ENCODE measurements at regions not wholly inside any gene's neighbourhood (a gene's known extent, or its start where the extent isn't known, plus 50 kb on each side); places are given as distances from the start of the nearest gene placed in this dataset.

GRCh38 chr9:120107138-120107537 lies 472.8 kb downstream of the CDK5RAP2 start:
- no peak for DNase-seq

DNA sequence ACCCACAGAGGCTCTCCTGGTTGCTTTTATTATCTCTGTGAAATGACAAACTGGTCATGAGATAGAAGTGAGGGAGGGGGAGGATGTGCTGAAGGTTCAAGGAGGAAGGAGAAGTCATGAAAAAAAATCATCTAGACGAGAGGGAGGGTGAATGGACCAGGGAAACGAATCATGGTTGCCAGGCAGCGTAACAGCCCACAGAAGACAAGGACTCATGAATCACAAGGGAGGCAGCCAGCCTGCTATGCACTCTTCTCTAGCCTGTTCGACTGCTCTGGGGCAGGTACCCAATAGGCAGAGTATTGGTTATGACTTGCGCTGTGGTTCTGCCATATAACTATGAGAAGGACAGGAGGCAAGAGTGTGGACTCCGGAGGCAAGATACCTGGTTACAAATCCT lies 475.2 kb downstream of the CDK5RAP2 start:
- DNase-seq: no peak

- no peak for DNase-seq
Measured at GRCh38 chr9:120100595-120100994, 479.4 kb downstream of the CDK5RAP2 start.

DNA sequence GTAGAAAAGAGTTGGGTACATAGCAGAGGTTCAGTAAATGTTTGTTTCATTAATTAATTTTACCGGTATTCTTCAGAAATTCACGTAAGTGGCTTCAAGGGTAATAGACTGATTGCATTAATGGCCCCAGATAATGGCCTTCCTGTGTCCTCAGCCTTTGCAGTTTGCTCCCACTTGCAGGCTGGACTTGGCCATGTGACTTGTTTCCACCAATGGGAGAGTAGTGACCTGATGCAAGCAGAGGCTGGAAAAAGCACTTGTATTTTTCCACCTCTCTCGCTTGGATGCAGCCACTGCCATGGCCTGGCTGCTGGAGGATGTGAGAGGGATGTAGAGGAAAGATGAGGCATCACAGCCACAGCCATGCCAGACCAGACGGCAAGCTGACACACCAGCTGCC lies 480.9 kb downstream of the CDK5RAP2 start:
- no peak for DNase-seq

DNA sequence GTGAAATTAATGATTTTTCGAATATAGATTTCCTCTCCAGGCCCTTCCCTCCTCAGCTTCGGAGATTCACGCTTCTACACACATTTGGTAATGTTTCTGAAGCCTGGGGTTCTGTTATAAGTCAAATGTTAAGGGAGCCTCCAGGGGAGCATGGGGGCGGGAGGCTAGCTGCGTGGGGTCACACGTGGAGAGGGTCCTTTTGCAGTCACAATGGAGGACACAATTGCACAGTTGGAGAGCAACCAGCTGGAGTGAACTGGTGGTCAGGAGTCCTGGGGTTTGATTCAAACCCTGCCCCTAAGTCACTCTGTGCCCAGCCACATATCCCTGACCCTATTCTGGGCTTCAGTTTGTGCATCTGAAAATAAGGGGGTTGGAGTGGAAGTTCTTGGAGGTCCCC lies 481.4 kb downstream of the CDK5RAP2 start:
- DNase-seq: no peak

DNA sequence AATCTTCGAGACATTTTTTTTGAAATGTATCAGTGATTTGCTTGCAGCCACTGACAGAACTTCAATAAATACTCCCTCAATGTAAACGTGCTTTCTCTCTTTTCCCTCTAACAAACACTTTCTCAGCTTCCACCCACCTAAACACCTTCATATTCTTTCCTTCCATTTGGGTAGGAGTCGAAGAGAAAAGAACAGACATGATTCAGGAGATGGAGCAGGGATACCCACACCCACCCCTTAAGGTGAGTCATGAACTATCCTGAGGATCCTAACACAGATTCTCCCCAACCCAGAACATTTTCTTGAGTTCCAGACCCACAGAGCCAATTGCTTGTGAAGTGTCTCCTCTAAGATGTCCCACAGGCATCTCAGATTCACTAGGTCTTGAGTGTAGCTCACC lies 488.8 kb downstream of the CDK5RAP2 start:
- no peak for DNase-seq

GRCh38 chr9:120080849-120081248 lies 499.1 kb downstream of the CDK5RAP2 start:
- DNase-seq: no peak

DNA sequence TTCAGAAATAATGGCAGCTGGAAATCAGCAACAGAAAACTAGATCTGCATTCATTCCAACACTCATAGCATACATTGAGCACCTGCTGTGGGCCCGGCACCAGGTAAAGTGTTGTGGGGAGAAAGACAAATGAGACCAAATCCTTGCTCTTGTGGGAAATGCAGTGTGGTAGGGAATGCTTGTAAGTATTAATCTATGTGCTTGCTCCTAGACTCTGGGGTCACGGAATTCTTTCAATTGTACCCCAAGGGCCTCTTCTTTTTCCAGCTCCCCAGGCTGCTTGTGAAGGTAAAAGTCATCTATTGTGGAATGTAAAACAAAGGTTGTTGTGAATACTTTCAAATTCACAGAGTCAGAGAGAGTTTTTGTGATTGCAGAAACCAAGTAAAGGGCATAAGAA lies 501.9 kb downstream of the CDK5RAP2 start:
- DNase-seq: no peak

DNA sequence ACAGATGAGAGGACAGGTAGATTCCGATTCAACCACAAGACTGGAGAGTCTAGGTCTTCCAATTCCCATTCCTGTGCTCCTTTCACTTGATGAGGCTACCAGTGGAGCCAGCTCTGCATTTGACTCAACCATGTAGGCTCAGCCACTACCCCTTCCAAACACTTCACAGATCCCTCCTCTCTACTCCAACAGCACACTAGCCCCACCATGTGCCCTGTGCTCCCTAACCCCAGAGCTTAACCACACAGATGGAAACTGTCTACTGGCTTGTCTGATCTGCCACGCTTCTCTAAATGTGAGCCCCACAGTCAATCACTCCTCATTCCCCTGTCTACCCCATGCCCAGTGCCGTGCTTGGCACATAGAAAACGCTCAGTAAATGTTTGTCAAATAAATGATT lies 508.2 kb downstream of the CDK5RAP2 start:
- no peak for DNase-seq

- no peak for DNase-seq
Measured at GRCh38 chr9:120066315-120066714, 513.7 kb downstream of the CDK5RAP2 start.

- DNase-seq: no peak
Measured at GRCh38 chr9:120065151-120065550, 514.8 kb downstream of the CDK5RAP2 start.

- DNase-seq: no peak
Measured at GRCh38 chr9:120045011-120045410, 535.0 kb downstream of the CDK5RAP2 start.

GRCh38 chr9:120043448-120043847 lies 536.5 kb downstream of the CDK5RAP2 start:
- no peak for DNase-seq

DNA sequence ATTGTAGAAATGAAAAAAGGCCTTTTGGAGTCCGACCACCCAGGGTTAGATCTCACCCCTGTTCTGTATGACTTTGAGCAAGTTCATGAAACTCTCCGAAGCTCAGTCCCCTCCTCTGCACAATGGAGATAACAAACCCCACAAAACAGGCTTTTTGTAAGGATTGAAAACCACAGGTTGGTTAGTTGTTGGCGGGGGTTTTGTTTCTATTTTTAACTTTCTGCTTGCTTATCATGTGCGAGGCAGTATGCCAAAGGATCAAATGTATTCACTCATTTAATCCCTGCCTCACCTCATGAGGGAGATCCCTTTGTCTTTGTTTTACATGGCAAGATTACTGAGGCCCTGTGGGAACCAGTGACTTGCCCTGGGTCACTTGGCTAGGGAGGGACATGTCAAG lies 539.1 kb downstream of the CDK5RAP2 start:
- DNase-seq: no peak

GRCh38 chr9:120038342-120038741 lies 541.6 kb downstream of the CDK5RAP2 start:
- DNase-seq: no peak

- no peak for DNase-seq
Measured at GRCh38 chr9:120032639-120033038, 547.3 kb downstream of the CDK5RAP2 start.

- no peak for DNase-seq
Measured at GRCh38 chr9:120030847-120031246, 549.1 kb downstream of the CDK5RAP2 start.

- no peak for DNase-seq
Measured at GRCh38 chr9:120018550-120018949, 561.4 kb downstream of the CDK5RAP2 start.

DNA sequence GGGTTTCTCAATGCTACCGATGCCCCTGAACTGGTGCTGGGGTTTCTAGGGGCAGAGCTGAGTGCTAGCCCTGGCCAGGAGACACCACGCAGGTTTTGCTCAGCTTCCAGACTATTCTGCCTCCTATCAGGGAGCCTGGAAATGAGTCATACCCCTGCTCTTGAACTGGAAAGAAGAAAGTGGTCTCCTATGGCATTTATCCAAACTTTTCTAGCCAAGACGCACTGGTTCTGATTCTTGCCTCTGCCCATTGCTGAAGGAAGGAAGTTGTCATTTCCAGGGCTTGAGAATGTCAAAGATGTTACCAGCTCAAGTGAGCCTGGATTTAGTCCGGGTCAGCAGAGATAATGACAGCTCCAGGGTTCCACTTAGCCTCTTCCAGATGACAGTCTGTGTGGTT lies 561.9 kb downstream of the CDK5RAP2 start:
- DNase-seq: no peak

DNA sequence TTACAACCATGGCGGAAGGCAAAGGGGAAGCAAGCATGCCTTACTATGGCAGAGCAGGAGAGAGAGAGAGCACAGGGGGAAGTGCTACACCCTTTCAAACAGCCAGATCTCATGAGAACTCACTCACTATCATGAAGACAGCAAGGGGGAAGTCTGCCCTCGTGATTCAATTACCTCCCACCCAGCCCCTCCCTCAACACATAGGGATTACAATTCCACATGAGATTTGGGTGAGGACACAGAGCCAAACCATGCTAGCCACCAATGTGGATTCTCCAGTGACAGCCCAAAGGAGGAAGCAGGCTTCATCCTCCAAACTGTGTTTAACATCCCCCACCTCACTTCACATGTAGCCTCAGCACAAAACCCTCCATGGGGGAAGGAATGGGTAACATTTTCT lies 563.7 kb downstream of the CDK5RAP2 start:
- DNase-seq: no peak

DNA sequence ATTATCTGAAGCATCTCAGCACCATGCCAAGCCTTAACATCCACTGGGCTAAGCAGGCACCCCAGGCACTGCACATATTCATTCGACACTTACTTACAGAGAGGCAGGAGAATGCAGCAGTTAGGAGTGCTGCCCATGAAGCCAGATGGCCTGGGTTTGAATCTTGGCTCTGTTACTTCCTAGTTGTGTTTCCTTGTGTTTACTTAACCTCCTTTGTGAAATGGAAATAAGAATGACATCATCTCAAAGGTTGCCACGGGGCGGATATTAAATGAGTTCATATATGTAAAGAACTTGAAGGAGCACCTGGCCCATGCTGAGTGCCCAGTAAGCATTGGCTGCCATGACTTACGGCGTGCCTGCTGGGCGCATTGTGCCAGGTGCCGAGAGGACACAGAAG lies 565.2 kb downstream of the CDK5RAP2 start:
- DNase-seq: no peak

- no peak for DNase-seq
Measured at GRCh38 chr9:120009856-120010255, 570.1 kb downstream of the CDK5RAP2 start.

DNA sequence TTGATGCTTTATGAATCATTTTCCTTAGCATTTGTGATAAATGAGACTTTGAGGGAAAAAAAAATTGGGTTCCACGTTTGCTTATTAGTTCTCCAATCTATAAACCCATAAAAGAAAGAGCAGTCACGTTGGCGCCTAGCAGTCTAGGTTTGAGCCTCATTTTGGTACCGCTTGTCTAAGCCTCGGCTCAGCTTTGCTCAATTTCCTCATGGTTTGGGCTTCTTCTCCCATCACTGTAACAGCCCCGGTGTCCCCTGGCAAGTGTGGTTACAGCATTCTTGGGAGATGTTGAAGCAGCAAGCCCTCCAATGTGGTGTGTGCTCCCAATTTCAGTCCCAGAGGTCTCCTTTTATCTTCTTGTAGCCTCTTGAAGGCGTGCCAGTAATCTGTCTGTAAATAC lies 578.4 kb downstream of the CDK5RAP2 start:
- no peak for DNase-seq

- no peak for DNase-seq
Measured at GRCh38 chr9:119998614-119999013, 581.4 kb downstream of the CDK5RAP2 start.

- no peak for DNase-seq
Measured at GRCh38 chr9:119991797-119992196, 588.2 kb downstream of the CDK5RAP2 start.

DNA sequence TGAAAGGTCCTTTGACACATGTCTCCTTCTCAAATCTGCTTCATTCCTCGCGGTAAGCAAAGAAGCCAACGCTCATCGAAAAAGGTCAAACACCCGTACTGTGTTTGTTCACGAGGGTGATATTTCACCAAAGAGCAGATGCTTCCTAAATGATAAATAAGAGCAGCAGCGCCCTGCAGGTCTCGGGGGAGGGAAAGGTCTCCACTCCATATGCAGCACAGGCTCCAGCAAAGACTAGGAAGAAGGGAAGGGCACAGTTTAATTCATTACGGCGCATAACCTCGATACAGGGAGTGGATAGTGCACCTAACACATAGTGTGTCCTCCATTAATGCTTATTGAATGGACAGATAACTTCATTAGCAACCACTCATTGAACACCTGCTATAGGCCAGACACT lies 593.3 kb downstream of the CDK5RAP2 start:
- no peak for DNase-seq
